ENCODE measurements at regions not wholly inside any gene's neighbourhood (a gene's known extent, or its start where the extent isn't known, plus 50 kb on each side); places are given as distances from the start of the nearest gene placed in this dataset.

GRCh38 chr3:190738636-190739155 is 123.8 kb downstream of the GMNC start (continued):
- TF ChIP-seq ETS1 (CRISPR knock-in tag; IDR thresholded peaks at IDR 0.05) (no peak), ZNF839 (CRISPR knock-in tag; IDR thresholded peaks at IDR 0.05; ENCODE audit: borderline replicate concordance) (no peak), ZMYM3 (CRISPR knock-in tag; IDR thresholded peaks at IDR 0.05) (no peak), KLF15 (CRISPR knock-in tag; IDR thresholded peaks at IDR 0.05; ENCODE audit: borderline replicate concordance) (no peak)
- TF ChIP-seq, protein P1, sequence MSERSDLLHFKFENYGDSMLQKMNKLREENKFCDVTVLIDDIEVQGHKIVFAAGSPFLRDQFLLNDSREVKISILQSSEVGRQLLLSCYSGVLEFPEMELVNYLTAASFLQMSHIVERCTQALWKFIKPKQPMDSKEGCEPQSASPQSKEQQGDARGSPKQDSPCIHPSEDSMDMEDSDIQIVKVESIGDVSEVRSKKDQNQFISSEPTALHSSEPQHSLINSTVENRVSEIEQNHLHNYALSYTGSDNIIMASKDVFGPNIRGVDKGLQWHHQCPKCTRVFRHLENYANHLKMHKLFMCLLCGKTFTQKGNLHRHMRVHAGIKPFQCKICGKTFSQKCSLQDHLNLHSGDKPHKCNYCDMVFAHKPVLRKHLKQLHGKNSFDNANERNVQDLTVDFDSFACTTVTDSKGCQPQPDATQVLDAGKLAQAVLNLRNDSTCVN (CRISPR knock-in tag; IDR thresholded peaks at IDR 0.05; ENCODE audit: borderline replicate concordance) = no peak

GRCh38 chr3:190737446-190737845 is 125.0 kb downstream of the GMNC start:
- BruUV-seq (replicated peaks) = no TSS peak
- Histone ChIP-seq H4K20me1 (ENCODE audit: insufficient read depth, low read length) (no peaks in the 10 kb centered on the region), H3K27ac (ENCODE audit: extremely low read length, insufficient read depth, low read length) (no peak overlapping the region), H3K79me2 (ENCODE audit: insufficient read depth, low read length) (no peaks in the 10 kb centered on the region), H3K4me2 (ENCODE audit: low read depth, low read length) (no peak overlapping the region), H3K9me3 (ENCODE audit: low read length) (no peaks in the 10 kb centered on the region), H3K36me3 (replicated peaks in 1 of 2; ENCODE audit: control insufficient read depth in 1 of 2, insufficient read depth in 2 of 2, low read length in 2 of 2) (no peaks in the 10 kb centered on the region), H3K27me3 (ENCODE audit: control insufficient read depth in 1 of 2, insufficient read depth in 2 of 2, low read length in 2 of 2) (no peaks in the 10 kb centered on the region), H3K4me3 (replicated peaks in 1 of 3; ENCODE audit: insufficient read depth in 1 of 3, low read depth in 2 of 3, low read length in 3 of 3) (no peak overlapping the region), H3K9ac (ENCODE audit: insufficient read depth, low read depth, low read length) (no peak overlapping the region), H3K4me1 (ENCODE audit: insufficient read depth, low read length) (no peaks in the 10 kb centered on the region), H2AFZ (ENCODE audit: low read length) (no peak overlapping the region)
- no peak for DNase-seq (ENCODE audit: low spot score)
- TF ChIP-seq ZNF768 (CRISPR knock-in tag; IDR thresholded peaks at IDR 0.05) (no peak), ZNF17 (CRISPR knock-in tag; IDR thresholded peaks at IDR 0.05) (no peak), MXD3 (CRISPR knock-in tag; IDR thresholded peaks at IDR 0.05) (no peak)
- TF ChIP-seq, protein P2, sequence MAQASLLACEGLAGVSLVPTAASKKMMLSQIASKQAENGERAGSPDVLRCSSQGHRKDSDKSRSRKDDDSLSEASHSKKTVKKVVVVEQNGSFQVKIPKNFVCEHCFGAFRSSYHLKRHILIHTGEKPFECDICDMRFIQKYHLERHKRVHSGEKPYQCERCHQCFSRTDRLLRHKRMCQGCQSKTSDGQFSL (CRISPR knock-in tag; IDR thresholded peaks at IDR 0.05) = no peak
- CTCF ChIA-PET (ENCODE audit: low intra/inter-chr PET ratio, low total read pairs) = no interaction called here
- POLR2A ChIA-PET = no interaction called here
- intact Hi-C loops (cut with micrococcal nuclease; ENCODE audit: unreplicated experiment) = no loop called here
- no peak for ATAC-seq
- in situ Hi-C loops (cut with HindIII; ENCODE audit: extremely low pct_ligation_motif_present, low pct_unique_long_range_greater_than_20kb) = no loop called here
- no peak for FAIRE-seq
- WGBS (ENCODE audit: low lambda C conversion rate) = 1% methylated on average over 4 of the region's 4 CpGs

Data from HepG2 (cell line).